ENCODE measurements at regions not wholly inside any gene's neighbourhood (a gene's known extent, or its start where the extent isn't known, plus 50 kb on each side); places are given as distances from the start of the nearest gene placed in this dataset.

- TF ChIP-seq CTCF (IDR thresholded peaks at IDR 0.05), result no peak
- no peak for TF ChIP-seq POLR2A (IDR thresholded peaks at IDR 0.05)
- TF ChIP-seq EP300 (IDR thresholded peaks at IDR 0.05), result no peak
- TF ChIP-seq POLR2AphosphoS5 (IDR thresholded peaks at IDR 0.05), result no peak
These were observed 408.4 kb downstream of the NTRK2 start for GRCh38 chr9:85077944-85078343.
